HCT116 (cell line): ENCODE measurements at regions not wholly inside any gene's neighbourhood (a gene's known extent, or its start where the extent isn't known, plus 50 kb on each side); places are given as distances from the start of the nearest gene placed in this dataset.

Experiments used
- ATAC-seq: fragments of 200-7000 bp; cut with Tn5 transposase; 2 replicates; pipeline ENCODE4 v1.9.1; 2020; ENCODE audit warnings: mild to moderate bottlenecking, moderate library complexity
- BruUV-seq: library from RNA; stranded (reverse); fragments of 400-500 nt; replicated peaks from 2 replicates; lab custom pipeline; 2021; lab: Mats Ljungman, UMichigan
- CTCF ChIA-PET: fragments of 300-600 bp; sonication (Branson Sonifier 250); formaldehyde crosslinking; loops from one replicate; lab custom pipeline; 2021; ENCODE audit warnings: antibody characterized with exemption; lab: Charles Lee
- POLR2A ChIA-PET: fragments of 300-600, 350-600 bp; sonication (Branson Sonifier 250); formaldehyde crosslinking; loops from one replicate; lab custom pipeline; 2021; ENCODE audit warnings: antibody characterized with exemption; lab: Charles Lee
- RAD21 ChIA-PET, 2 experiments: fragments of 300-600 bp; sonication (Branson Sonifier 250); formaldehyde crosslinking; loops; one replicate each; lab custom pipeline; 2023; ENCODE audit warnings: low total read pairs in 2 of 2; ENCODE audit not compliant: uncharacterized antibody in 2 of 2, unreplicated experiment in 2 of 2, low non-redundant PET in 1 of 2; lab: Charles Lee
- DNase-seq: peaks from one replicate; pipeline ENCODE4 v3.0.0-alpha.2; 2010; ENCODE audit warnings: low read depth, low spot score
- H2AFZ ChIP-seq: fragments of 200-600 bp; shearing (Covaris generic), sonication (generic); 2 replicates; pipeline ENCODE4 v1.6.1; 2017; ENCODE audit warnings: low read depth, mixed run types, mixed read lengths, antibody characterized with exemption, low read length; ENCODE audit not compliant: poor library complexity, severe bottlenecking
- H3K27ac ChIP-seq: 2 replicates; pipeline ENCODE4 v1.5.1; 2012; ENCODE audit warnings: low read depth, low read length
- H3K27me3 ChIP-seq: fragments of 200-600 bp; sonication (generic); 2 replicates; pipeline ENCODE4 v1.6.1; 2016; ENCODE audit warnings: mixed run types, low read length, mixed read lengths; ENCODE audit not compliant: insufficient read depth
- H3K36me3 ChIP-seq, 2 experiments: fragments of 200-500 bp in 1 of 2; fragments of 200-600 bp in 1 of 2; sonication (Bioruptor generic) in 1 of 2; sonication (generic) in 1 of 2; 2 replicates each; pipeline versions ENCODE4 v1.5.1 to v1.6.1; 2014 to 2016; ENCODE audit warnings: low read length in 2 of 2, inconsistent platforms in 1 of 2, mixed read lengths in 1 of 2, mixed run types in 1 of 2; ENCODE audit not compliant: insufficient read depth in 2 of 2, control insufficient read depth in 1 of 2
- H3K4me1 ChIP-seq, 2 experiments: fragments of 200-600 bp in 1 of 2; sonication (generic) in 1 of 2; 2 replicates each; pipeline versions ENCODE4 v1.5.1 to v1.6.1; 2012 to 2017; ENCODE audit warnings: low read length in 2 of 2, inconsistent platforms in 1 of 2, mild to moderate bottlenecking in 1 of 2, mixed read lengths in 1 of 2, mixed run types in 1 of 2, moderate library complexity in 1 of 2; ENCODE audit not compliant: insufficient read depth in 2 of 2, control insufficient read depth in 1 of 2
- H3K4me2 ChIP-seq: fragments of 200-600 bp; sonication (generic); 2 replicates; pipeline ENCODE4 v1.6.1; 2017; ENCODE audit warnings: mixed run types, low read length, mixed read lengths
- H3K4me3 ChIP-seq, 2 experiments: fragments of 200-600 bp in 1 of 2; sonication (generic) in 1 of 2; replicated peaks in 1 of 2; 2 replicates each; pipeline ENCODE4 v1.5.1; 2011 to 2016; ENCODE audit warnings: low read length in 2 of 2, control low read depth in 1 of 2, low read depth in 1 of 2, mild to moderate bottlenecking in 1 of 2, mixed read lengths in 1 of 2, mixed run types in 1 of 2
- H3K79me2 ChIP-seq: fragments of 200-600 bp; sonication (generic); 2 replicates; pipeline ENCODE4 v1.6.1; 2017; ENCODE audit warnings: mild to moderate bottlenecking, mixed run types, low read length, moderate library complexity, mixed read lengths; ENCODE audit not compliant: insufficient read depth
- H3K9ac ChIP-seq: fragments of 200-600 bp; sonication (generic); 2 replicates; pipeline ENCODE4 v1.6.1; 2016; ENCODE audit warnings: low read length, mixed read lengths
- H3K9me2 ChIP-seq: fragments of 200-600 bp; sonication (generic), shearing (Covaris generic); 2 replicates; pipeline ENCODE4 v1.6.1; 2017; ENCODE audit warnings: mixed run types, mild to moderate bottlenecking, moderate library complexity; ENCODE audit not compliant: insufficient read depth
- H3K9me3 ChIP-seq, 2 experiments: fragments of 200-500 bp in 1 of 2; fragments of 200-600 bp in 1 of 2; sonication (Bioruptor generic) in 1 of 2; sonication (generic) in 1 of 2; 2 replicates each; pipeline ENCODE4 v1.6.1; 2014 to 2017; ENCODE audit warnings: low read length in 2 of 2, mixed read lengths in 2 of 2, inconsistent platforms in 1 of 2, low read depth in 1 of 2, mild to moderate bottlenecking in 1 of 2, mixed run types in 1 of 2, moderate library complexity in 1 of 2; ENCODE audit not compliant: control insufficient read depth in 1 of 2, insufficient read depth in 1 of 2
- H4K20me1 ChIP-seq: fragments of 200-600 bp; sonication (generic), shearing (Covaris generic); 2 replicates; pipeline ENCODE4 v1.6.1; 2017; ENCODE audit warnings: mixed run types, mild to moderate bottlenecking, moderate library complexity; ENCODE audit not compliant: insufficient read depth
- ATF3 ChIP-seq: IDR thresholded peaks from 2 replicates; pipeline ENCODE4 v1.6.1; 2012
- CBX3 ChIP-seq: IDR thresholded peaks from 2 replicates; pipeline ENCODE4 v1.6.1; 2012; ENCODE audit warnings: low read depth
- CEBPB ChIP-seq: IDR thresholded peaks from 2 replicates; pipeline ENCODE4 v1.6.1; 2012; ENCODE audit warnings: low read depth
- EGR1 ChIP-seq: IDR thresholded peaks from 2 replicates; pipeline ENCODE4 v1.6.1; 2012; ENCODE audit warnings: low read depth
- ELF1 ChIP-seq: IDR thresholded peaks from 2 replicates; pipeline ENCODE4 v1.6.1; 2012; ENCODE audit warnings: low read depth, borderline replicate concordance
- EZH2 ChIP-seq: fragments of 200-600 bp; sonication (generic); IDR thresholded peaks from 2 replicates; pipeline ENCODE4 v1.6.1; 2017; ENCODE audit warnings: antibody characterized with exemption, mixed run types
- EZH2phosphoT487 ChIP-seq: fragments of 200-600 bp; IDR thresholded peaks from 2 replicates; pipeline ENCODE4 v1.6.1; 2018; ENCODE audit warnings: antibody characterized with exemption, borderline replicate concordance
- FOSL1 ChIP-seq: IDR thresholded peaks from 2 replicates; pipeline ENCODE4 v1.6.1; 2012; ENCODE audit warnings: low read depth
- JUND ChIP-seq: IDR thresholded peaks from 2 replicates; pipeline ENCODE4 v1.6.1; 2012
- MAX ChIP-seq: IDR thresholded peaks from 2 replicates; pipeline ENCODE4 v1.6.1; 2012
- POLR2A ChIP-seq: IDR thresholded peaks from 2 replicates; pipeline ENCODE4 v1.7.0; 2011; ENCODE audit warnings: borderline replicate concordance; ENCODE audit not compliant: insufficient read depth, insufficient read length; ENCODE audit errors: extremely low read depth
- POLR2AphosphoS5 ChIP-seq: IDR thresholded peaks from 2 replicates; pipeline ENCODE4 v1.6.1; 2011; ENCODE audit warnings: mild to moderate bottlenecking, low read depth, low read length, moderate library complexity
- RAD21 ChIP-seq: IDR thresholded peaks from 2 replicates; pipeline ENCODE4 v1.6.1; 2012; ENCODE audit warnings: low read depth, mild to moderate bottlenecking
- REST ChIP-seq: IDR thresholded peaks from 2 replicates; pipeline ENCODE4 v1.6.1; 2012; ENCODE audit warnings: low read depth
- SRF ChIP-seq: IDR thresholded peaks from 2 replicates; pipeline ENCODE4 v1.6.1; 2012; ENCODE audit warnings: low read depth
- YY1 ChIP-seq: IDR thresholded peaks from 2 replicates; pipeline ENCODE4 v1.6.1; 2011; ENCODE audit warnings: low read length, low read depth, moderate library complexity, mild to moderate bottlenecking; ENCODE audit not compliant: insufficient replicate concordance; ENCODE audit errors: extremely low read depth
- ZBTB33 ChIP-seq: IDR thresholded peaks from 2 replicates; pipeline ENCODE4 v1.6.1; 2011; ENCODE audit warnings: mild to moderate bottlenecking, low read length, moderate library complexity; ENCODE audit not compliant: insufficient replicate concordance; ENCODE audit errors: extremely low read depth
- ZFX ChIP-seq: fragments of 450-650 bp; IDR thresholded peaks from 2 replicates; pipeline ENCODE4 v1.6.1; 2017
- intact Hi-C: fragments of 100-400 bp; cut with micrococcal nuclease; formaldehyde crosslinking; loops from 2 replicates; pipeline ENCODE4 v1.10.0; 2022

DNA sequence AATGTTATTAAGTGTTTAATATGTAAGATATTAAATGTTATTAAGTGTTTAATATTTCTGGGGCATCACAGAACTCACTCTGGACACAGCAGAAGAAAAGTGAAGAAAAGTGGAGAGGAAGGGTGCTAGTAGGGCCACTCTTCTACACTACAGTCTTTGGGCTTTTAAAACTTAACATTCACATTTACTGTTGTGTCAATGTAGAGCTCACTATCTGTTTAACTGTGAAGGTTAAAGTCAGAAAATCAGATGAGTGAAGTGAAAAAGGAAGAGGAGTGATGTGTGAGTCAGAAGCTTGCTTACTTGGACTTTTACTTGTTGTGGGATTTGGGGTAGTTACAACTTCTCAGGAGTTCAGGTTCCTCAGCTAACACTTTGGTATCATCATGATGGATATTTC is 145.3 kb upstream of the DNAJC19 start:
- DNase-seq: no peak
- no TSS peak for BruUV-seq
- TF ChIP-seq RAD21: no peak
- no peak for TF ChIP-seq JUND
- no peak for TF ChIP-seq POLR2AphosphoS5
- no peak for TF ChIP-seq YY1
- no peak for TF ChIP-seq ELF1
- no peak for TF ChIP-seq REST
- TF ChIP-seq POLR2A: no peak
- no peak for TF ChIP-seq CBX3
- no peak for TF ChIP-seq ZBTB33
- no peak for TF ChIP-seq SRF
- TF ChIP-seq CEBPB: no peak
- TF ChIP-seq MAX: no peak
- no peak for TF ChIP-seq ZFX
- TF ChIP-seq FOSL1: no peak
- no peak for TF ChIP-seq EGR1
- TF ChIP-seq ATF3: no peak
- TF ChIP-seq EZH2phosphoT487: no peak
- no peak for TF ChIP-seq EZH2

More for the DNA sequence above, 145.3 kb upstream of the DNAJC19 start:
- no peaks in the 10 kb centered on the region for H3K9me3 ChIP-seq
- intact Hi-C loops: no loop called here
- POLR2A ChIA-PET: no interaction called here
- no peaks in the 10 kb centered on the region for H3K9me2 ChIP-seq
- ATAC-seq: no peak
- H3K4me2 ChIP-seq: no peak overlapping the region
- no peak overlapping the region for H3K9ac ChIP-seq
- H3K4me1 ChIP-seq: no peaks in the 10 kb centered on the region
- no peak overlapping the region for H2AFZ ChIP-seq
- no peak overlapping the region for H3K27ac ChIP-seq
- peaks cover 19% of the 10 kb centered on the region; the same call in 1 of the 2 replicates for H3K27me3 ChIP-seq
- no peaks in the 10 kb centered on the region for H3K79me2 ChIP-seq
- H4K20me1 ChIP-seq: no peaks in the 10 kb centered on the region; the same call in 1 of the 2 replicates
- RAD21 ChIA-PET: no interaction called here
- no peaks in the 10 kb centered on the region for H3K36me3 ChIP-seq
- CTCF ChIA-PET: interaction anchor here (0.5 kb wide), 1 partner anchor 1775 kb away, joined by 4 read pairs; no protein-coding TSS in a partner anchor
- H3K4me3 ChIP-seq: no peak overlapping the region
